ENCODE measurements at regions not wholly inside any gene's neighbourhood (a gene's known extent, or its start where the extent isn't known, plus 50 kb on each side); places are given as distances from the start of the nearest gene placed in this dataset.
A peak's percentile ranks its signal among the peaks of the same experiment; 100 is the strongest.
"Not testable (repeated sequence)": the region's sequence is repeated elsewhere in the genome, so short reads cannot be mapped to it uniquely, and the experiment has no call there.

DNA sequence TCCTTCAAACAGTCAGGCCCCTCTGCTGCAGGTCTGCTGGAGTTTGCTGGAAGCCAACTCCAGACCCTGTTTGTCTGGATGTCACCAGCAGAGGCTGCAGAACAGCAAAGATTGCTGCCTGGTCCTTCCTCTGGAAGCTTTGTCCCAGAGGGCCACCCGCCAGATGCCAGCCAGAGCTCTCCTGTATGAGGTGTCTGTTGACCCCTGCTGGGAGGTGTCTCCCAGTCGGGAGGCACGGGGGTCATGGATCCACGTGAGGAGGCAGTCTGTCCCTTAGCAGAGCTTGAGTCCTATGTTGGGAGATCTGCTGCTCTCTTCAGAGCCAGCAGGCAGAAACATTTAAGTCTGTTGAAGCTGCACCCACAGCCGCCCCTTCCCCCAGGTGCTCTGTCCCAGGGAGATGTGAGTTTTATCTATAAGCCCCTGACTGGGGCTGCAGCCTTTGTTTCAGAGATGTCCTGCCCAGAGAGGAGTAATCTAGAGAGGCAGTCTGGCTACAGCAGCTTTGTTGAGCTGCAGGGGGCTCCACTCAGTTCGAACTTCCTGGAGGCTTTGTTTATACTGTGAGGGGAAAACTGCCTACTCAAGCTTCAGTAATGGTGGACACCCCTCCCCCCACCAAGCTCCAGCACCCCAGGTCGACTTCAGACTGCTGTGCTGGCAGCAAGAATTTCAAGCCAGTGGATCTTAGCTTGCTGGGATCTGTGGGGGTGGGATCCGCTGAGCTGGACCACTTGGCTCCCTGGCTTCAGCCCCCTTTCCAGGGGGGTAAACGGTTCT lies 72.1 kb downstream of the OGFRL1 start:
- not testable (repeated sequence) for DNase-seq (ENCODE audit: extremely low spot score, insufficient read length, low read depth); FAIRE-seq

DNA sequence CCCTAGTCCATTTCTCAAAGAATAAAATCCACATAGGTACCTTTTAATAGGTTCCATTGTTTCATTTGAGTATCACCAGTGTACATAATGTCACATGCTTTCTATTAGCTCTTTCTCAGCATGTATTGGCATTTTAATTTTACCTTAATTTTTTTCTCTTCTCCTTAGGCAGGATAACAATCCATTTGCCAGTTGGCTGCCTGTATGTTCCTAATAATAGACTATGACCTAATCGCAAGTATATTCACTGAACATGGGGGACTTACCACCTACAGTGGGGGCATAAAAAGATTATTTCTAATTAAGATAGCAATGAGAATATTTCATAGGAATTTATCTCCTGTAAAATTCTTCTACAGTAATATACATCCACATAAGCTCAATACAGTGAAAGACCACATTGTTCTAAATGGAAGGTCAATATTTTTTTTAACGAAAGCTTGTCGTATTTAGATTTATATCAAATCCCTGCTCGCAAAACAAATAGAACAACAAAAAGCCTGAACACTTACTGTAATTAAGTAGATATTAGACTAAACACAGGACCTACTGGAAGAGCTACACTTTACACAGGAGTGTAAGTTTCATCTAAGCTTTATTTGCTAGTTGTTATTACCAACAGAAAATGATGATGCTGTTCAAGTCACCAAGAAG lies 76.4 kb downstream of the OGFRL1 start:
- FAIRE-seq, result no peak
- DNase-seq (ENCODE audit: extremely low spot score, insufficient read length, low read depth), result no peak

GRCh38 chr6:71367756-71368155 lies 79.1 kb downstream of the OGFRL1 start:
- no peak for DNase-seq (ENCODE audit: extremely low spot score, insufficient read length, low read depth)
- FAIRE-seq, result no peak

- no peak for DNase-seq (ENCODE audit: extremely low spot score, insufficient read length, low read depth)
- no peak for FAIRE-seq
These were observed 79.7 kb downstream of the OGFRL1 start for GRCh38 chr6:71368284-71368683.

DNA sequence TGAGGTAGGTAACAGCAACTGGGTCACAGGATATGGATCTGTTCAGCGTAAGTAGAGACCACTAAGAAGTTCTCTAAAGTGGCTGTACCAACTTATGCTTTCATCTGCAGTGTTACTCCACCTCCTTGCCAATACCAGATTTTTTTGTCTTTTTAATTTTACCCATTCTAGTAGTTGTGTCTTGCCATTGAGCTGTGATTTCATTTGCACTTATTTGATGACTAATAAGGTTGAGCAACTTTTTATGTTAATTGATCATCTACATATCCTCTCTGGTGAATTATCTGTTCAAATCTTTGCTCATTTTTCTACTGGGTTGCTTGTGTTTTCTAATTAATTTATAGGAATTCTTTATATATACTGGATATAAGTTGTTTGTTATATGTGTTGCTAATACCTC lies 82.9 kb downstream of the OGFRL1 start:
- FAIRE-seq, result no peak
- no peak for DNase-seq (ENCODE audit: extremely low spot score, insufficient read length, low read depth)

DNA sequence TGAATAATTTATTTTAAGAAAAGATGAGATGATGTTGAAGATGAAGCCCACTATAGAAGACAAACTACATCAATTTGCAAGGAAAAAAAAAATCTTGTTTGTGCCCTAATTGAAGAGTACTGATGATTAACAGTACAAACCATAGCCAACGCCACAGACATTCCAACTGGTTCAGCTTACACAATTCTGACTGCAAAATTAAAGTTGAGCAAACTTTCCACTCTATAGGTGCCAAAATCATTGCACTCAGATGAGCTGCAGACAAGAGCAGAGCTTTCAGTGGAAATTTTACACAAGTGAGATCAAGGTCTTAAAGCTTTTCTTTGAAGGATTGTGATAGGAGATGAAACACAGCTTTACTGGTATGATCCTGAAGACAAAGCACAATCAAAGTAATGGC lies 85.3 kb downstream of the OGFRL1 start:
- FAIRE-seq (no peak), DNase-seq (ENCODE audit: extremely low spot score, insufficient read length, low read depth) (no peak)

- FAIRE-seq, result no peak
- no peak for DNase-seq (ENCODE audit: extremely low spot score, insufficient read length, low read depth)
These were observed 87.1 kb downstream of the OGFRL1 start for GRCh38 chr6:71375676-71376075.

DNA sequence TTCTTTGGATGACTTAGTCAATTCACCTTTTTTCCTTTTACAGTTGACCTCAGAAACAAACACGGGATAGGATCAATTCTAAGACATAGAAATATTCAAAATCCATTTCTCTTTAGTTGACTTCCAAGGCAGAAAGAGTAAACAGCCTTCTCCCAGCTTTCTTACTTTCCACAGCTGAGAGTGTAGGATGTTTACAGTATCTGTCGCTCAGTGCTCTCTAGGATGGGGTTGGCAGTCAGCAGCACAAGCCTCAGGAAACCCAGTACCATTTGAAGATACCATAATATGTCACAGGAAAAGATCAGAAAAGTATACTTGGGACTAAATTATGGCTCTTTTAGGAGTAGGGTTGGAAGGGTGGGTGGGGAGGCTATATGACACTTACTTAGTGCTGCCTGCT lies 88.2 kb downstream of the OGFRL1 start:
- FAIRE-seq (no peak), DNase-seq (ENCODE audit: extremely low spot score, insufficient read length, low read depth) (no peak)

DNA sequence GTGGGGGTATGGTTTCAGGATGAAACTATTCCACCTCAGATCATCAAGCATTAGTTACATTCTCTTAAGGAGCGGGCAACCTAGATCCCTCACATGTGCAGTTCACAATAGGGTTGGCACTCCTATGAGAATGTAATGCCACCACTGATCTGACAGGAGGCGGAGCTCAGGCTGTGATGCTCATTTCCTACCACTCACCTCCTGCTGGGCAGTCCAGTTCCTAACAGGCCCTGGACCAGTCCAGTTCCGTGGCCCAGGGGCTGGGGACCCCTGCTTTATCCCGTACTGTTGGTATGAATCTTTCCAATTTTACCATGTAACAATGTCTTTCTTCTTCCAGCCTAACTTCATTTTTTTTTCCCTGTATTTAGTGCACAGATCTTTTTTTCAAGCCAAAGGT lies 94.9 kb downstream of the OGFRL1 start:
- FAIRE-seq (peak; percentile 24), DNase-seq (ENCODE audit: extremely low spot score, insufficient read length, low read depth) (no peak)

- peak; percentile 48 for FAIRE-seq
- DNase-seq (ENCODE audit: extremely low spot score, insufficient read length, low read depth), result no peak
These were observed 95.4 kb downstream of the OGFRL1 start for GRCh38 chr6:71383901-71384489.

- FAIRE-seq, result no peak
These were observed 96.7 kb downstream of the OGFRL1 start for GRCh38 chr6:71385111-71385822.

GRCh38 chr6:71386215-71386614 lies 97.6 kb downstream of the OGFRL1 start:
- no peak for DNase-seq (ENCODE audit: extremely low spot score, insufficient read length, low read depth)
- no peak for FAIRE-seq

More at GRCh38 chr6:71385111-71385822, 96.7 kb downstream of the OGFRL1 start:
- DNase-seq (ENCODE audit: extremely low spot score, insufficient read length, low read depth), result no peak

- FAIRE-seq, result no peak
These were observed 98.6 kb downstream of the OGFRL1 start for GRCh38 chr6:71387179-71387578.

GRCh38 chr6:71388068-71388744 lies 99.6 kb downstream of the OGFRL1 start:
- DNase-seq (ENCODE audit: extremely low spot score, insufficient read length, low read depth) (no peak), FAIRE-seq (no peak)

More at GRCh38 chr6:71387179-71387578, 98.6 kb downstream of the OGFRL1 start:
- no peak for DNase-seq (ENCODE audit: extremely low spot score, insufficient read length, low read depth)

- no peak for FAIRE-seq
These were observed 100.4 kb downstream of the OGFRL1 start for GRCh38 chr6:71388856-71389527.

GRCh38 chr6:71391126-71391525 lies 102.5 kb downstream of the OGFRL1 start:
- FAIRE-seq, result no peak
- no peak for DNase-seq (ENCODE audit: extremely low spot score, insufficient read length, low read depth)

More at GRCh38 chr6:71388856-71389527, 100.4 kb downstream of the OGFRL1 start:
- no peak for DNase-seq (ENCODE audit: extremely low spot score, insufficient read length, low read depth)

- no peak for DNase-seq (ENCODE audit: extremely low spot score, insufficient read length, low read depth)
- no peak for FAIRE-seq
These were observed 103.7 kb downstream of the OGFRL1 start for GRCh38 chr6:71392276-71392675.

DNA sequence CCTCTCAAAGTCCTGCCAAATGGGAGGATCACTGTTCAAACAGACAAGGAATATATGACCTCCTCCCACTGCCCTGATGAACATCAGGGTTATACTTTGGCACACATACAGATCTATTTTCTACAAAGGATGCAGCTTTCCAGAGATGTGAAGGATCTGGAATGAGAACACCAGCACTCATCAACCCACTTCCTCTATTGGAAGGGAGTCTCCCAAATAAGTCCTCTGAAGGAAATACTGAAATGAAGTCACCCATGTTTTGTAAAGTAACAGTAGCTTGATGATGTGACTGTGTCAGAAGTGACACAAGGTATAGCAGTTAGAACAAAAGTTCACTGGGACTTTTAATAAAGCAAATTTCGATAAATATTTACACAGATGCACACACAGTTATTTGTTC lies 104.9 kb downstream of the OGFRL1 start:
- FAIRE-seq, result no peak
- DNase-seq (ENCODE audit: extremely low spot score, insufficient read length, low read depth), result no peak

- DNase-seq (ENCODE audit: extremely low spot score, insufficient read length, low read depth) (no peak), FAIRE-seq (no peak)
These were observed 105.4 kb downstream of the OGFRL1 start for GRCh38 chr6:71393981-71394432.

Measured in GM18507 (cell line).